ENCODE measurements at regions not wholly inside any gene's neighbourhood (a gene's known extent, or its start where the extent isn't known, plus 50 kb on each side); places are given as distances from the start of the nearest gene placed in this dataset.
"Not testable (repeated sequence)": the region's sequence is repeated elsewhere in the genome, so short reads cannot be mapped to it uniquely, and the experiment has no call there.

- no peaks in the 10 kb centered on the region for H3K36me3 ChIP-seq (ENCODE audit: insufficient read depth, low read length)
- no peak for TF ChIP-seq CTCF (IDR thresholded peaks at IDR 0.05)
- no peak for DNase-seq
- H3K27me3 ChIP-seq (ENCODE audit: control insufficient read depth in 1 of 2, insufficient read depth in 2 of 2, low read length in 2 of 2), result no peaks in the 10 kb centered on the region
- Mint-ChIP-seq H3K4me1 (ENCODE audit: low read depth) (no peaks in the 10 kb centered on the region), H3K4me3 (no peak overlapping the region), H3K27me3 (peaks cover 13% of the 10 kb centered on the region), H3K9me3 (no peaks in the 10 kb centered on the region), H3K36me3 (ENCODE audit: low read depth) (no peaks in the 10 kb centered on the region), H3K27ac (no peak overlapping the region)
- ChIA-PET CTCF (no interaction called here), POLR2A (no interaction called here)
- intact Hi-C loops (cut with DNase I, micrococcal nuclease), result no loop called here
- no peak for ATAC-seq (ENCODE audit: poor library complexity)
- no peak overlapping the region for H3K27ac ChIP-seq (ENCODE audit: low read depth in 1 of 2, low read length in 2 of 2)
- H3K4me3 ChIP-seq (ENCODE audit: low read length), result no peak overlapping the region
- H3K4me1 ChIP-seq (ENCODE audit: insufficient read depth, low read length), result no peaks in the 10 kb centered on the region
- peaks cover 0 to 5% of the 10 kb centered on the region in 2 experiments for H3K9me3 ChIP-seq (ENCODE audit: control insufficient read depth in 1 of 2, insufficient read depth in 1 of 2, low read length in 2 of 2)
These were observed 371.5 kb upstream of the PODXL start for GRCh38 chr7:131927770-131928423.

- no peaks in the 10 kb centered on the region for H3K4me1 Mint-ChIP-seq (ENCODE audit: low read depth)
- no peaks in the 10 kb centered on the region for H3K36me3 Mint-ChIP-seq (ENCODE audit: low read depth)
- intact Hi-C loops (cut with DNase I, micrococcal nuclease), result no loop called here
- DNase-seq (no peak), ATAC-seq (ENCODE audit: poor library complexity) (no peak)
- Histone ChIP-seq H3K27me3 (ENCODE audit: control insufficient read depth in 1 of 2, insufficient read depth in 2 of 2, low read length in 2 of 2) (no peaks in the 10 kb centered on the region), H3K9me3 (ENCODE audit: control insufficient read depth in 1 of 2, insufficient read depth in 1 of 2, low read length in 2 of 2) (peaks cover 0 to 3% of the 10 kb centered on the region in 2 experiments), H3K36me3 (ENCODE audit: insufficient read depth, low read length) (no peaks in the 10 kb centered on the region), H3K4me1 (ENCODE audit: insufficient read depth, low read length) (no peaks in the 10 kb centered on the region), H3K4me3 (ENCODE audit: low read length) (no peak overlapping the region), H3K27ac (ENCODE audit: low read depth in 1 of 2, low read length in 2 of 2) (no peak overlapping the region)
- H3K27ac Mint-ChIP-seq, result no peak overlapping the region
- POLR2A ChIA-PET, result no interaction called here
- CTCF ChIA-PET, result no interaction called here
- TF ChIP-seq CTCF (IDR thresholded peaks at IDR 0.05), result no peak
- H3K27me3 Mint-ChIP-seq, result peaks cover 13% of the 10 kb centered on the region
- H3K9me3 Mint-ChIP-seq, result no peaks in the 10 kb centered on the region
- no peak overlapping the region for H3K4me3 Mint-ChIP-seq
These were observed 369.2 kb upstream of the PODXL start for GRCh38 chr7:131925636-131926035.

GRCh38 chr7:131924857-131925256 lies 368.4 kb upstream of the PODXL start:
- no peak overlapping the region for H3K4me3 ChIP-seq (ENCODE audit: low read length)
- Mint-ChIP-seq H3K27ac (no peak overlapping the region), H3K4me1 (ENCODE audit: low read depth) (no peaks in the 10 kb centered on the region), H3K9me3 (no peaks in the 10 kb centered on the region), H3K36me3 (ENCODE audit: low read depth) (no peaks in the 10 kb centered on the region), H3K4me3 (peak overlapping the region; percentile 60), H3K27me3 (peaks cover 13% of the 10 kb centered on the region)
- H3K36me3 ChIP-seq (ENCODE audit: insufficient read depth, low read length), result no peaks in the 10 kb centered on the region
- no peaks in the 10 kb centered on the region for H3K4me1 ChIP-seq (ENCODE audit: insufficient read depth, low read length)
- ATAC-seq (ENCODE audit: poor library complexity) (no peak), DNase-seq (no peak)
- ChIA-PET POLR2A (no interaction called here), CTCF (no interaction called here)
- no peak overlapping the region for H3K27ac ChIP-seq (ENCODE audit: low read depth in 1 of 2, low read length in 2 of 2)
- intact Hi-C loops (cut with DNase I, micrococcal nuclease), result no loop called here
- no peak for TF ChIP-seq CTCF (IDR thresholded peaks at IDR 0.05)
- no peaks in the 10 kb centered on the region for H3K27me3 ChIP-seq (ENCODE audit: control insufficient read depth in 1 of 2, insufficient read depth in 2 of 2, low read length in 2 of 2)
- H3K9me3 ChIP-seq (ENCODE audit: control insufficient read depth in 1 of 2, insufficient read depth in 1 of 2, low read length in 2 of 2), result peaks cover 0 to 3% of the 10 kb centered on the region in 2 experiments

DNA sequence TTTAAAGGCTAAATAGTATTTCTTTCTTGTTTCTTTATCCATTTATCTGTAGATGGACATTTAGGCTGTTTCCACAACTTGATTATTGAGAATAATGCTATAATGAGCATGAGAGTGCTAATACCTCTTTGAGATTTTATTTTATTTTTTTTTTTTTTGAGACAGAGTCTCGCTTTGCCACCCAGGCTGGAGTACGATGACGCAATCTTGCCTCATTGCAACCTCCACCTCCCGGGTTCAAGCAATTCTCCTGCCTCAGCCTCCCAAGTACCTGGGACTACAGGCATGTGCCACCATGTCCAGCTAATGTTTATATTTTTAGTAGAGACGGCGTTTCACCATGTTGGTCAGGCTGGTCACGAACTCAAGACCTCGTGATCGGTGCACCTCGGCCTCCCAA lies 366.5 kb upstream of the PODXL start:
- H3K27ac ChIP-seq (ENCODE audit: low read depth in 1 of 2, low read length in 2 of 2); H3K36me3 ChIP-seq (ENCODE audit: insufficient read depth, low read length); H3K4me1 ChIP-seq (ENCODE audit: insufficient read depth, low read length); CTCF ChIA-PET; H3K4me3 ChIP-seq (ENCODE audit: low read length); POLR2A ChIA-PET; H3K4me3 Mint-ChIP-seq; H3K9me3 Mint-ChIP-seq; H3K27me3 Mint-ChIP-seq; DNase-seq; H3K9me3 ChIP-seq (ENCODE audit: control insufficient read depth in 1 of 2, insufficient read depth in 1 of 2, low read length in 2 of 2); H3K27me3 ChIP-seq (ENCODE audit: control insufficient read depth in 1 of 2, insufficient read depth in 2 of 2, low read length in 2 of 2); ATAC-seq (ENCODE audit: poor library complexity); H3K4me1 Mint-ChIP-seq (ENCODE audit: low read depth); intact Hi-C loops (cut with DNase I, micrococcal nuclease); H3K36me3 Mint-ChIP-seq (ENCODE audit: low read depth); H3K27ac Mint-ChIP-seq: not testable (repeated sequence)
